Activated effector memory CD4-positive, alpha-beta T cell treated with anti-CD3 and anti-CD28 coated beads, Interleukin-2, amount 50 U/mL, for 16 hours (primary cell): ENCODE measurements at regions not wholly inside any gene's neighbourhood (a gene's known extent, or its start where the extent isn't known, plus 50 kb on each side); places are given as distances from the start of the nearest gene placed in this dataset.
"Not testable (repeated sequence)": the region's sequence is repeated elsewhere in the genome, so short reads cannot be mapped to it uniquely, and the experiment has no call there.

Experiments used
- DNase-seq: peaks from one replicate; pipeline ENCODE4 v3.0.0-alpha.2; 2020

DNA sequence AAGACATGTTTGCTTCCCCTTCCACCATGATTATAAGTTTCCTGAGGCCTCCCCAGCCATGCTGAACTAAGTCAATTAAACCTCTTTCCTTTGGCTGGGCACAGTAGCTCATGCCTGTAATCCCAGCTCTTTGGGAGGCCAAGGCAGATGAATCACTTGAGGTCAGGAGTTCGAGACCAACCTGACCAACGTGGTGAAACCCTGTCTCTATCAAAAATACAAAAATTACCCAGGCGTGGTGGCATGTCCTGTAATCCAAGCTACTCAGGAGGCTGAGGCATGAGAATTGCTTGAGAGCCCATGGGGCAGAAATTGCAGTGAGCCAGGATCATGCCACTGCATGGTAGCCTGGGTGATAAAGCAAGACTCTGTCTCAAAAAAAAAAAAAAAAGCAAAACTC, 130.2 kb upstream of the CDKN3 start:
- not testable (repeated sequence) for DNase-seq

DNA sequence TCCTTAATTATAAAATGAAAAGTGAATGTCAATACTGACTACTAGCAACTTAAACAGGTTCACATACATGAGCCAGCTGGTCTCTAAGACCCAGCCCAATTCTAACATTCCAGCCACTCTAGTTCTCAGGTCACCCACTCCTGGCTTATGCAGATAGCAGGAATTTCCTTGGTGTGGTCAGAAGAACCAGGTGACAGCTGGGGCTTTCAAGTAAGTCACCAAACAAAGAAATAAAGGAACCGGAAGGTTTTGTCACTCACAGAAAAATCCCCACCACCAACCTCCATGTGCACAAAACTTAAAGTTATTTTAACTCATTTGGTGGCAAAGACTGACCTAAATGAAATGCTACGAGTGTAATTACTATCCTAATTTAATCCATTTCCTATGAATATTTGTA, 129.6 kb upstream of the CDKN3 start:
- DNase-seq: no peak

GRCh38 chr14:54275997-54276725, 120.6 kb upstream of the CDKN3 start:
- DNase-seq: no peak

DNA sequence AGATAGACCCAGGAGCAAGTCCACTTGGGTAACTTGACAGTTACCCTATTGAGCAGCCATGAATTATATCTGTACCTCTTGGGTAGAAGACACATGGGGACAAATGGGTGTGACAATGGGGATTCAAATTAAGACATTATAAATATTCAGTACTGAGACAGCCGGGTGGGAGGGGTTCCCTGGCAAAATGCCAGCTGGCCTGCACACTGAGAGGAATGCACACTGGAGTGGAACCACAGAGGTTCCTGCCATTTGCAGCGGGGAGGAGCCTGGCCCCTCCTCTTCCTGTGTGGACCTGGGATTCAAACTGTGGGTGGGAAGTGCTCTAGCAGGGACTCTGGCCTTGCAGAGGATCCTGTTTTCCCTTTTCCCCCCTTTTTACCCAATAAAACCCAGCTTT, 118.7 kb upstream of the CDKN3 start:
- no peak for DNase-seq

DNA sequence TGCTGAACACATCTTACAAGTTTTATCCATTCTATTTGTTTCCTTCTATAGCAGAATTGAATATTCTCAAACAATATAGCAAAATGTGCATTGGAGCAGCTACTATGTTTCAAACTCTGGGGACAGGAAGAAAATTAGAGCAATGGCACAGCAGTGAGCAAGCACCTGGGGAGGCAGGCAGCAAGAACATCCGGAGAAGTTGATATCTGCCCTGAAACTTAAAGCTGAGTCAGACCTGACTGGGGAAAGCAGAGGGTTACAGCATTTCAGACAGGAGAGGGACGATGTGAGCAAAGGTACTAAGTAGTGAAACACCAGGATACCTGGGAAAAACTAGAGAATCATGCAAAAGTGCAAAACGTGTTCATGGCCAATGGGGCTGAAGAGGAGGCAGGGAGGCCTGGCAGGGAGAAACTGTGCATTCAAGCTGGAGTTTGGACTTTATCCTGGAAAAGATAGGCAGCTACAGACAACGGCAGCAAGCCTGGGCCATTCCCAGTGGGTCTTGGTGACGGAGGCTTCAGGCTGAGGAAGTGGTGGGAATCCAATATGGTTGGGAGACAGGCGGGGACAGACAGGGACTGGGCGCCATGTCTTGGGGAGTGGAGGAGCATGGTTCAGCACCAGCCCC, 118.0 kb upstream of the CDKN3 start:
- no peak for DNase-seq

- no peak for DNase-seq
Measured at GRCh38 chr14:54282849-54283248, 114.0 kb upstream of the CDKN3 start.

GRCh38 chr14:54285030-54285429, 111.8 kb upstream of the CDKN3 start:
- DNase-seq: no peak

- no peak for DNase-seq
Measured at GRCh38 chr14:54291491-54292191, 105.2 kb upstream of the CDKN3 start.

GRCh38 chr14:54294802-54295201, 102.0 kb upstream of the CDKN3 start:
- DNase-seq: no peak

- no peak for DNase-seq
Measured at GRCh38 chr14:54299410-54300363, 97.1 kb upstream of the CDKN3 start.

GRCh38 chr14:54300881-54301280, 95.9 kb upstream of the CDKN3 start:
- no peak for DNase-seq

DNA sequence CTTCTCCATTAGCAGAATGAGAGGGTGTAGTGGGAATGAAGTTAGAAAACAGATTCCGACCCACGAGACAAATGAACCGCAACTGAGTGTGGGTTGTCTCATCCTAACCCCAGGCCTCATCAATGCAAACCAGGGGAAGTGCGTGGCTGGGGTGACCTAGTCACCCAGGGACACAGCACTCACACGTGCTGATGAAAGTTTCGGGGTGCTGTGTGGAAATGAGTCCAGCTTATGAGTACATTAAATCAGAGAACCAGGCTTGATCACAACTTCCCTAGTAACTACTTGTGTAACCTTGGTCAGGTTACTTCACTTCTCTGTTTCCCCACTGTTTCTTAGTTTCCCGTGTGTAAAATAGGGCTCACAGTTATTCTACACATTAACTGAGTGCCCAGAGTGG, 95.4 kb upstream of the CDKN3 start:
- no peak for DNase-seq

DNA sequence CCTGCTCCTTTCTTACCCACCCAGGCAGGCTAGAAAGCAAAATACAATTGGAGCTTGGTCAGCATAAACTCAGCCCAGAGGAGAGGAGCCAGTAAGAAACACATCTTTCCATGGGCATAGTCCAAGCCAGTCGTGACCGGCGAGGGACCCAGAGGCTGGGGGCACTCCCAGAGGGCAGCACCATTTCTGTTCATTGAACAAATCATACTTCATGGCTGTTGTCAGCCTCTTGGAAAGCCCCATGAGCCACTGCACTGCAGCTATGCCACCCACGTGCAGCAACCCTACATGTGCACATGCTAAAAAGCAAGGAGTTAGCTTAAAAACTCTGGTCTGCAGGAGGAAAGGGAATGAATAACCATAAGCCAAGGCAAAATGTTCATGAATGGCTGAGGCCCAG, 90.0 kb upstream of the CDKN3 start:
- no peak for DNase-seq

DNA sequence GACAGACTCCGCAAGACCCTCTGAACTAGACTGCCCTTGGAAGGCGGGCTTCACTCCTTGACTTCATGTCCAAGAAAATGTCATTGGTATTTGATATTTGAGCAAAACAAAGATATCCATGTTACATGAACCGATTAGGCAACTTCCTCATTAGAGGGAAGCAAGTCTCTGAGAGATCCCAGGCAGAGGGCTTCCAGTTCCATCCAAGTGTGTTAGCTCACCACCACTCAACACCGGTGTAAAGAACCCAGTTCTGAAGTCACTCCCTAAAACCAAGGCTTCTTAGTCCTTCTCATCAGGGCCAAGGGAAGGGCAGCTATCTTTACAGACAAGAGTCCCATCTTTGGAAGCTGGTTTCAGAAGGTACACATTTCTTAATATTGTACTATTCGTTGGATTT, 87.2 kb upstream of the CDKN3 start:
- DNase-seq: no peak

- no peak for DNase-seq
Measured at GRCh38 chr14:54310151-54310850, 86.5 kb upstream of the CDKN3 start.

- no peak for DNase-seq
Measured at GRCh38 chr14:54310851-54311228, 86.0 kb upstream of the CDKN3 start.

- no peak for DNase-seq
Measured at GRCh38 chr14:54312166-54312801, 84.5 kb upstream of the CDKN3 start.

DNA sequence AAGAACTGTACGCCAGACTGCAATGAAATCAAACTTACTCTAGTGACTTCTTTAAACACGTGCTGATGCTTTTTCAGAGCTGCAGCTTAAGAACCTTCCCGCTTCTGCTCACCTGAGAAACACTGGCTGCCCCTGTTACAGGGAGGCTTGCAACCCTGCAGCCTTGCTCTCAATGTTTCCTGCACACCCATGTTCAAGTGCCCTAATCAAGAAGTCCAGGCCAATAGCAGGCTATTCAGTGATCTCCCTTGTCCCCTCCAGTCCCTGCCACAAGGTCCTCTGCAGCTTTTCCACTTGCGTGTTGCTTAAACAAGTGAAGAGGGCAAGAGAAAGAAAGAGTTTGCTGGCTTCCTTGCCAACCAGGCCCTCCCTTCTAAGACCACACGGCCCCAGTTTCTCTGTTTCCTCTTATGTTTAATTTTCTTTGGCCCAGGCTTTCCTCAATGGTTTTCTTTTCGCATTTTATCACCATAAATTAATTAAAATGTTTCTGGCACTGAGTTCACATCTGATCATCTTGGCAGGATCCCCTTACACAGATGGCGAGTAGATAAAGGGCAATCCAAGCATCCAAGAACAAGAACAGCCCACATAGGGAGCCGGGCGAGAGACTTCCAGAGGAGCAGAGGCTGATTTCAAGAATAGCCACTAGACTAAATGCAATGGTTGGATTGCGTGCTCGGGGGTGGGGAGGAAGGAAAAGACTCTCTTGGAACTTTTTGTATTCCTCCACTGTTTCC, 82.3 kb upstream of the CDKN3 start:
- no peak for DNase-seq

- no peak for DNase-seq
Measured at GRCh38 chr14:54316652-54317051, 80.2 kb upstream of the CDKN3 start.

- DNase-seq: no peak
Measured at GRCh38 chr14:54317391-54317790, 79.4 kb upstream of the CDKN3 start.

DNA sequence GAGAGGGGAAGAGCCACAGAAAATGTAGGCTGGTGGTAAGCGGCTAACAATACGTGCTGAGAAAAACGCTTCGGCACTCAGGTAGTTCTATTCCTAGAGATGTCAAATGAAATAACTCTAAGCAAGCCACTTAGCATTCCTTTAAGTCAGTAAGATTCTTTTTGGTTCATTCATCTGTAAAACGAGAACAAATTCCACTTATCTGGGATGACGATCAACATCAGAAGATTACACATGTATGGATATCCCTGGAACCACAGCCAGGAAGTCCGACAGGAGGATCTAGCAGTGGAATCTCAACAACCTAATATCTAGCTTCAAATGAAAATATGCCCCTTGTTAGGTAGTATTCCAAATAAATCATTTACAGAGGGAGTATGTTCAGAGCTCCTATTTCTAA, 74.6 kb upstream of the CDKN3 start:
- DNase-seq: no peak
